ENCODE measurements at regions not wholly inside any gene's neighbourhood (a gene's known extent, or its start where the extent isn't known, plus 50 kb on each side); places are given as distances from the start of the nearest gene placed in this dataset.

DNA sequence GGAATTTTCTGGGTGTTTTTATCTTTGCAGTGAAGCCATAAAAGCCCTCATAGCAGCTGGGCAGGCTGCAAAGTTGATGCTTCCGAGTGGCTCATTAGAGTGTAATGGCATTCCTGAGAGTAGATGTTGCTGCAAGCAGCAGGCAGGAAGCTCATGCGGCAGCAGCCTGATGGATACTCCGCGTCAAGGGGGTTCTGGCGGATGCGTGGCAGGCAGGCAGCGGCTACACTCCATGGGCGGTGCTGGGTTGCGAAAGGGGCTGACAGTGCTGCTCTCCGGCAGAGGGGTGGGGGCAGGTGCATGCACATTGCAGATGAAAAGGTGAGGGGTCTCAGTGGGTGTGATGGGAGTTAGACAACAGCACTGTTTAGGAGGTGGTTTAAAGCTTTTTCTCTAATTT, 93.2 kb upstream of the AJAP1 start:
- Histone ChIP-seq H3K27ac (ENCODE audit: low read depth, low read length) (no peak overlapping the region), H3K4me2 (ENCODE audit: low read depth, low read length, poor library complexity, severe bottlenecking) (no peak overlapping the region), H3K9me2 (replicated peaks; ENCODE audit: insufficient read depth, low read length) (no peaks in the 10 kb centered on the region), H3K79me2 (ENCODE audit: insufficient read depth, low read length) (no peaks in the 10 kb centered on the region), H3K36me3 (ENCODE audit: low read length) (no peaks in the 10 kb centered on the region), H3K9me3 (ENCODE audit: insufficient read depth, low read length) (no peaks in the 10 kb centered on the region), H2AFZ (ENCODE audit: low read depth, low read length, severe bottlenecking) (no peak overlapping the region), H3K27me3 (ENCODE audit: low read length) (no peaks in the 10 kb centered on the region), H3K9ac (ENCODE audit: low read length) (no peak overlapping the region), H3F3A (ENCODE audit: insufficient read depth) (no peaks in the 10 kb centered on the region), H3K4me3 (ENCODE audit: insufficient read depth, low read length, poor library complexity, severe bottlenecking) (no peak overlapping the region), H4K20me1 (ENCODE audit: low read depth, low read length) (no peaks in the 10 kb centered on the region)
- TF ChIP-seq, protein P1, sequence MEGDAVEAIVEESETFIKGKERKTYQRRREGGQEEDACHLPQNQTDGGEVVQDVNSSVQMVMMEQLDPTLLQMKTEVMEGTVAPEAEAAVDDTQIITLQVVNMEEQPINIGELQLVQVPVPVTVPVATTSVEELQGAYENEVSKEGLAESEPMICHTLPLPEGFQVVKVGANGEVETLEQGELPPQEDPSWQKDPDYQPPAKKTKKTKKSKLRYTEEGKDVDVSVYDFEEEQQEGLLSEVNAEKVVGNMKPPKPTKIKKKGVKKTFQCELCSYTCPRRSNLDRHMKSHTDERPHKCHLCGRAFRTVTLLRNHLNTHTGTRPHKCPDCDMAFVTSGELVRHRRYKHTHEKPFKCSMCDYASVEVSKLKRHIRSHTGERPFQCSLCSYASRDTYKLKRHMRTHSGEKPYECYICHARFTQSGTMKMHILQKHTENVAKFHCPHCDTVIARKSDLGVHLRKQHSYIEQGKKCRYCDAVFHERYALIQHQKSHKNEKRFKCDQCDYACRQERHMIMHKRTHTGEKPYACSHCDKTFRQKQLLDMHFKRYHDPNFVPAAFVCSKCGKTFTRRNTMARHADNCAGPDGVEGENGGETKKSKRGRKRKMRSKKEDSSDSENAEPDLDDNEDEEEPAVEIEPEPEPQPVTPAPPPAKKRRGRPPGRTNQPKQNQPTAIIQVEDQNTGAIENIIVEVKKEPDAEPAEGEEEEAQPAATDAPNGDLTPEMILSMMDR (IDR thresholded peaks at IDR 0.05; ENCODE audit: insufficient read depth, low read length, poor library complexity, severe bottlenecking): no peak
- TF ChIP-seq EZH2phosphoT487 (conservative IDR thresholded peaks at IDR 0.05; ENCODE audit: low read length): no peak

DNA sequence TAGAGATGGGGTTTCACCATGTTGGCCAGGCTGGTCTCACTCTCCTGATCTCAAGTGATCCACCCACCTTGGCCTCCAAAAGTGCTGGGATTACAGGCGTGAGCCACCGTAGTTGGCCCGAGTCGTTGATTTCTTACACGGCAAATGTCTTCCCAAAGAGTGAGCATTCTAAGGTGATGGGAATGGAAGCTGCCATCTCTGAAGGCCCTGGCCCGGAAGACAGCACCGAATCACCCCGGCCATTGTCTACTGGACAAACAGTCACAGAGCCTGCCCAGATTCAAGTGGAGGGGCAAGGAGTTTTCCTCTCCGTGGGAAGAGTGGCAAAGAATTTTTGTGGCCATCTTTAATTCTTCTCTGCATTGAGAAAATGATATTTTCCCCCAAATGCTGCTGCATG, 92.1 kb upstream of the AJAP1 start:
- Histone ChIP-seq H3K36me3 (ENCODE audit: low read length) (no peaks in the 10 kb centered on the region), H3F3A (ENCODE audit: insufficient read depth) (no peaks in the 10 kb centered on the region), H3K4me3 (ENCODE audit: insufficient read depth, low read length, poor library complexity, severe bottlenecking) (no peak overlapping the region), H3K9me3 (ENCODE audit: insufficient read depth, low read length) (no peaks in the 10 kb centered on the region), H3K4me2 (ENCODE audit: low read depth, low read length, poor library complexity, severe bottlenecking) (no peak overlapping the region), H3K79me2 (ENCODE audit: insufficient read depth, low read length) (no peaks in the 10 kb centered on the region), H3K9ac (ENCODE audit: low read length) (no peak overlapping the region), H2AFZ (ENCODE audit: low read depth, low read length, severe bottlenecking) (no peak overlapping the region), H4K20me1 (ENCODE audit: low read depth, low read length) (no peaks in the 10 kb centered on the region), H3K27me3 (ENCODE audit: low read length) (no peaks in the 10 kb centered on the region), H3K9me2 (replicated peaks; ENCODE audit: insufficient read depth, low read length) (no peaks in the 10 kb centered on the region), H3K27ac (ENCODE audit: low read depth, low read length) (no peak overlapping the region)
- TF ChIP-seq, protein P1 (IDR thresholded peaks at IDR 0.05; ENCODE audit: insufficient read depth, low read length, poor library complexity, severe bottlenecking): no peak
- TF ChIP-seq EZH2phosphoT487 (conservative IDR thresholded peaks at IDR 0.05; ENCODE audit: low read length): no peak

DNA sequence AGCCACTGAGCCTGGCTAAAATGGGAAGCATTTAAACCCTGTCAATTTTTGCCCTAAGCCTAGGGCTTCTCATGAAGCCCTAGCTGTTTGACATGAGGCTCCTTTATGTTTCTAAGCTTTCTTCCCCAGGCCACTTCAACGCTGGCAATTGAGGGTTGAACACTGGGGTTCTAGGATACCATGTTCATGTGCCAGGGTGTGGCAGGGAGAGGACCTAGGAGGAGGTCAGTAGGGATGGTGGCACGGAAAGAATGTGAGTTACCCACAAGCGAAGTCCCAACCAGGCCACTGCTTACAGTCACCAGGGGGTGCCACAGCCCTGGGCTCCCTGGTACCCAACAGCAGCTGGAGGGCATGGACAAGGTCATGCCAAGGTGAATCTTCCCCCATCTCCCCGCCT, 90.8 kb upstream of the AJAP1 start:
- Histone ChIP-seq H3K27me3 (ENCODE audit: low read length) (no peaks in the 10 kb centered on the region), H2AFZ (ENCODE audit: low read depth, low read length, severe bottlenecking) (no peak overlapping the region), H3K27ac (ENCODE audit: low read depth, low read length) (no peak overlapping the region), H3K36me3 (ENCODE audit: low read length) (no peaks in the 10 kb centered on the region), H3K9me2 (replicated peaks; ENCODE audit: insufficient read depth, low read length) (no peaks in the 10 kb centered on the region), H3K9me3 (ENCODE audit: insufficient read depth, low read length) (no peaks in the 10 kb centered on the region), H3K9ac (ENCODE audit: low read length) (no peak overlapping the region), H4K20me1 (ENCODE audit: low read depth, low read length) (no peaks in the 10 kb centered on the region), H3K4me3 (ENCODE audit: insufficient read depth, low read length, poor library complexity, severe bottlenecking) (no peak overlapping the region), H3F3A (ENCODE audit: insufficient read depth) (no peaks in the 10 kb centered on the region), H3K4me2 (ENCODE audit: low read depth, low read length, poor library complexity, severe bottlenecking) (no peak overlapping the region), H3K79me2 (ENCODE audit: insufficient read depth, low read length) (no peaks in the 10 kb centered on the region)
- TF ChIP-seq EZH2phosphoT487 (conservative IDR thresholded peaks at IDR 0.05; ENCODE audit: low read length): no peak
- TF ChIP-seq, protein P1 (IDR thresholded peaks at IDR 0.05; ENCODE audit: insufficient read depth, low read length, poor library complexity, severe bottlenecking): no peak

DNA sequence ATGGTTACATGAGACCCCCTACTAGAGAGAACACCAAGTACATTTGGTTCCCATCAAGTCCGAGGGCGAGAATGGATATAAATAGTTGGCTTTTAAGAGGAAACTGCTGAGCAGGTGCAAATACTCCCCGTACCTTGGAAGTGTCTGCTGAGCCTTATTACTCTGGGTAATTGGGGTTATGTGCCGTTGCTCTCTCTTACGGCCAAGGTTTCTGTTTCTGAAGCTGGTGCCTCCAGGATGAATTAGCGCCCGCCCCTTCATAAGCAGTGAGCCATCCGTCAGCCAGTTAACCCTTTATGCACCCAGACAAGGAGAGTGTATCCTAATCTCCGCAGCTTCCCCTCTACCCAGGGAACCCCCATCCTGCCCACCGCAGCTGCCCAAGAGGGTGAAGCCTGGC, 90.4 kb upstream of the AJAP1 start:
- H3K9me2 ChIP-seq (replicated peaks; ENCODE audit: insufficient read depth, low read length): no peaks in the 10 kb centered on the region
- no peak overlapping the region for H3K9ac ChIP-seq (ENCODE audit: low read length)

More for the DNA sequence above, 90.4 kb upstream of the AJAP1 start:
- Histone ChIP-seq H3K27ac (ENCODE audit: low read depth, low read length) (no peak overlapping the region), H3K36me3 (ENCODE audit: low read length) (no peaks in the 10 kb centered on the region), H3K4me3 (ENCODE audit: insufficient read depth, low read length, poor library complexity, severe bottlenecking) (no peak overlapping the region), H3K4me2 (ENCODE audit: low read depth, low read length, poor library complexity, severe bottlenecking) (no peak overlapping the region), H3K9me3 (ENCODE audit: insufficient read depth, low read length) (no peaks in the 10 kb centered on the region), H3F3A (ENCODE audit: insufficient read depth) (no peaks in the 10 kb centered on the region), H3K27me3 (ENCODE audit: low read length) (no peaks in the 10 kb centered on the region), H2AFZ (ENCODE audit: low read depth, low read length, severe bottlenecking) (no peak overlapping the region), H3K79me2 (ENCODE audit: insufficient read depth, low read length) (no peaks in the 10 kb centered on the region), H4K20me1 (ENCODE audit: low read depth, low read length) (no peaks in the 10 kb centered on the region)
- TF ChIP-seq, protein P1 (IDR thresholded peaks at IDR 0.05; ENCODE audit: insufficient read depth, low read length, poor library complexity, severe bottlenecking): no peak
- TF ChIP-seq EZH2phosphoT487 (conservative IDR thresholded peaks at IDR 0.05; ENCODE audit: low read length): no peak
